HG02610 (cell line): ENCODE measurements at regions not wholly inside any gene's neighbourhood (a gene's known extent, or its start where the extent isn't known, plus 50 kb on each side); places are given as distances from the start of the nearest gene placed in this dataset.

Experiments
- ATAC-seq: cut with Tn5 transposase; IDR thresholded peaks from one replicate; pipeline ENCODE4 v1.9.1; 2021; ENCODE audit warnings: mild to moderate bottlenecking, moderate library complexity; ENCODE audit not compliant: unreplicated experiment

GRCh38 chr5:6026766-6027406 lies 351.5 kb downstream of the MED10 start:
- ATAC-seq: no peak

- ATAC-seq: no peak
Measured at GRCh38 chr5:6019612-6020011, 358.7 kb downstream of the MED10 start.

- no peak for ATAC-seq
Measured at GRCh38 chr5:6013506-6013905, 364.8 kb downstream of the MED10 start.

GRCh38 chr5:6011199-6011598 lies 367.1 kb downstream of the MED10 start:
- no peak for ATAC-seq

DNA sequence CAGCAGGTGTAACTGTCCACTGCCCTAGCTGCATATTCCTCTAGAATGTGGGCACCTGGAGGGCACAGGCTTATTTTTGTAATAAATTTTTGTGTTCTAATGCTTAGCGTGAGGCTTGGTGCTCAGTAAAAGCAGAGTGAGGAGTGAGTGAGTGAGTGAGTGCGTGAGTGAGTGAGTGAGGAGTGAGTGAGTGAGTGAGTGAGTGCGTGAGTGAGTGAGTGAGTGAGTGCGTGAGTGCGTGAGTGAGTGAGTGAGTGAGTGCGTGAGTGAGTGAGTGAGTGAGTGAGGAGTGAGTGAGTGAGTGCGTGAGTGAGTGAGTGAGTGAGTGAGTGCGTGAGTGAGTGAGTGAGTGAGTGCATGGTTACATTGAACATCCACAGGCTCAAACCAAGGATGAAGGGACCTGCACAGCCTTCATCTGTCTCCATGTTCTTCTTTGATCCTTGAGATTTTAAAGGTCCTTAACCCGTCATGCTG lies 371.5 kb downstream of the MED10 start:
- ATAC-seq: no peak

- no peak for ATAC-seq
Measured at GRCh38 chr5:6003040-6003825, 375.1 kb downstream of the MED10 start.

DNA sequence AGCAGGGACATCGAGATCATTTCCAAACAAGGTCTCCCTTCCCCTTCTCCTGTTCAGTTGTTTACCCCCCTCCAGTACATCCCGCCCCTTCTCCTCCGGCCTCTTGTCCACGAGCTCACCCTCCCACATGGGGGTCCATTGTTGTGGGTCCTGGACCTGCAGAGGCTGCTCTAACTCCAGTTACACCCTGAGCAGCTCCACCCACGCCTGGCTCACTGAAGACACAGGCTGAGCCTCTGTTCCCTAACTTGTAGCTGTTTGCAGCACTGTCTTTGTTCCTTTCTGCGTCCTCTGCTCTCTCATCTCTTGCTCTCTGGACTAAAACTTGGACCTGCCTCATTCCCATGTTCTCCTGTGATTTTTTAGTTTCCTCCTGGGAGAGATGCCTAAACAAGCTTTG lies 377.5 kb downstream of the MED10 start:
- no peak for ATAC-seq

DNA sequence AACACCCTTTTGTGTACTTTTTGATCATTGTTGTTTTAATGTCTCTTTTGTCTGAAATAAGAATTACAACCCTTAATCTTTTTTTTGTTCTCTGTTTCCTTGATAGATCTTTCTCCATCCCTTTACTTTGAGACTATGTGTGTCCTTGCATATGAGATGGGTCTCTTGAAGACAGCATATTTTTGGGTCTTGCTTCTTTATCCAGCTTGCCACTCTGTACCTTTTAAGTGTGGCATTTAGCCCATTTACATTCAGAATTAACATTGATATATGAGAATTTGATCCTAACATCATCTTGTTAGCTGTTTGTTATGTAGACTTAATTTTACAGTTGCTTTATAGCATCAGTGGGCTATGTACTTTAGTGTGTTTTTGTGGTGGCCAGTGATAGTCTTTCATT lies 382.5 kb downstream of the MED10 start:
- ATAC-seq: no peak

GRCh38 chr5:5986492-5987178 lies 391.7 kb downstream of the MED10 start:
- ATAC-seq: no peak

GRCh38 chr5:5985332-5985731 lies 393.0 kb downstream of the MED10 start:
- no peak for ATAC-seq

DNA sequence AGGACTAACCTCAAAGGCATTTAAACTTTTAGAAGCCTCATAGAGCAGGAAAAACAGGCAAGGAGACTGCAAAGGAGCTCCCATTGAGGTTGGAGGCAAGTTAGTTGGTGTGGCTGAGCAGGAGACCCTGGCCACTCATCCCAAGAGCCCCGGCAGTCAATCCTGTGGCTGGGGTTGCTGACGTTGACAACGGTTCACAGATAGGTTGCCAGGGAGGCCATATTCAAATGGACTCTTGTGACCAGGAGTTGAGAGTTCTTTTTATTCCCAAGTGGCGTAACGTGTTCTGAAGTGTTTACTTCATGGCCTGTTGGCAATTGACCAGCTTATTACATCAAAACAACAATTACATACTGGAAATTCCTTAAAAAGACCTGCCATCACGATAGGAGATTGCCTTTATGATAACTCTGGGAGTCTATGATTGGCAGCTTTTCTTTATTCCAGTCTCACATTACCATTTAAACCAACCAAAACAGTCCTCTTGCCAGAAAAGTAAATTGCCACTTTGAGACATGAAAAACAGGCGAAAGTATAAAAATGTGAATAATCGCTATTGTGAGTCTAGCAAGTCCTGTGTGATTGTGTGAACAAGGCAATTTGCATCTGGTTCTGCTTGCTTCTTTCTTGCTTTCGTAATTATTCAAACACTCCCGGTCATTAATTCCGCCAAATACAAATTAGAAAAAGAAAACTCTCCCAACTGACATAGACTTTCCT lies 394.9 kb downstream of the MED10 start:
- no peak for ATAC-seq

GRCh38 chr5:5981562-5981961 lies 396.8 kb downstream of the MED10 start:
- no peak for ATAC-seq

GRCh38 chr5:5980538-5980895 lies 397.8 kb downstream of the MED10 start:
- ATAC-seq: no peak

- no peak for ATAC-seq
Measured at GRCh38 chr5:5979761-5980537, 398.4 kb downstream of the MED10 start.

DNA sequence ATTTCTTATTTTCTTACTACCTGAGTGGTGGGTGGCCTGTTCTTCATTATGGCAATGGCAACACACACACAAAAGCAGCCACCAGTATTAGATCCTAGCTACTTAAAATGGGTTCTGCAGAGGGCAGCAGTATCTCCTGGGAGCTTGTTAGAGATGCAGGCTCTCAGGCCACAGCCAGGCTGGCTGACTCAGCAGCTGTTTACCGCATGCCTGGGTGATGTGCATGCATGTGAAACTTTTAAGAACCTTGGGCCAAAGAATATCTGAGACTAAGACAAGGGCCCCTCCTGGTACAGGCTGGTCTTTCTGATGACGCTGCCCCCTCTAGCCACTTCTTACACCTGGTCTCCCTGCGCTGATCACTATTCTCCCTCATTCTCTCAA lies 399.0 kb downstream of the MED10 start:
- ATAC-seq: no peak

DNA sequence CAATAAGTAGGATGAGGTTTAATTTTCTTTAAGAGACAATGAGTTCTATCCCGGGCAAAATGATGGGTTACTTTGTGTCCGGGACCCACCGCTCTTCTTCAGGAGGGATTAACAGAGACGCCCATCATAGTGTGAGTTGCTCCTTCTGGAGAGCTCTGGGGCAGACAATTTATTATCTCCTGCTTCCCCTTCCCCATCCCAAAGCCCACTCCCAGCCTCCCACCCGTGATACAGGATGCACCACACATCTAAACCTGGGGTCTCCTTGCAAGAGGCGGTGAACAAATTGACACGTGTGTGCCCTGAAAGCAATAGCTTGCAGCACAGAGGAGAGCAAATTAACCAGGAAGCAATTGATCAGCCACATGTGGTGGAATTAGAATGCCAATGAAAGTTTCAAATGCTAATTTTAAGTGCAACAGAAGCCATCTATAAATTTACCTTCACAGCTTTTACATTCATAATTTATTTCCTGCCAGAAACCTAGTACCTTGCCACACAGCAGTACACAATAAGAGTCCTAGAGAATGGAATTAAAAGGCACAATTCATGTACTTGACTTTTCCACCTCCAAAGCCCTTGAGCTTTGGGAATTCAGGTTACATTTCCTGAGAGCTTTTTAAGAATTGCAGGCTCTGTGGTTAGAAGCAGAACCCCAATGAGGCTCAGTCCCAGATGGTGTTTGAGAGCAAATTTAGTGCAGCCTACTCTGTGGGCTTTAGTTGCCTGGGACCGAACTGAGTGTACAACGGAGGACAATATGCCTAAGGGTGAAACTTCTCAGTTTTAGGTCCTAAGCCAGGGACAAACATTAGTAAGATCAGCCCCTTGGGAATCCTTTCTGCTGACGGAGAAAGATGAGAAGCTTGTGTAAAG lies 399.6 kb downstream of the MED10 start:
- no peak for ATAC-seq

GRCh38 chr5:5971203-5971602 lies 407.1 kb downstream of the MED10 start:
- no peak for ATAC-seq

GRCh38 chr5:5969942-5970483 lies 408.3 kb downstream of the MED10 start:
- no peak for ATAC-seq

DNA sequence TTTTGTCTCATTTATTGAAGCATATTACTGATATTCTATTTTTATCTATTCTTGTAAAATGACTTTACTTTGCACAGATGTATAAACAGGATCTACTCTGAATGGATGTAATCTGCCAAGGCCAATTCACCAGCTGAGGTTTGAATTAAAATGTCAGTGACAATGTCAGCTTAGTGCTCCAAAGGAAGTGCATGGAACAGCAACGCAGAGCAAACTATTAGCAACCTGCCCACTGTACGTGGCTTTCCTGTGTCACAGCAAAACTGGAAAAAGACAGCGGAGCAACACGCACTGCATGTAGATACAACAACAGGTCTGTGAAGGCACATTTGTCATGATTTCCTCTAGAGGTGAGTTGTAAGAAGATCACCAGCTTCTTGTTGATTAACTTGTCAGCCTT lies 409.4 kb downstream of the MED10 start:
- ATAC-seq: no peak
